ENCODE measurements at regions not wholly inside any gene's neighbourhood (a gene's known extent, or its start where the extent isn't known, plus 50 kb on each side); places are given as distances from the start of the nearest gene placed in this dataset.
A peak's percentile ranks its signal among the peaks of the same experiment; 100 is the strongest.
"Not testable (repeated sequence)": the region's sequence is repeated elsewhere in the genome, so short reads cannot be mapped to it uniquely, and the experiment has no call there.

- TF ChIP-seq EP300 (IDR thresholded peaks at IDR 0.05; ENCODE audit: borderline replicate concordance in 1 of 2, control insufficient read depth in 1 of 2, low read depth in 2 of 2, low read length in 2 of 2) (peak in 1 of 2 experiments; percentile 14; a peak in 1 of 4 replicates), TBL1XR1 (IDR thresholded peaks at IDR 0.05; ENCODE audit: low read depth, low read length) (peak; percentile 27; the same call in 1 of the 2 replicates), POLR2AphosphoS2 (IDR thresholded peaks at IDR 0.05; ENCODE audit: low read depth, low read length) (no peak), NR2F1 (conservative IDR thresholded peaks at IDR 0.05) (peak; percentile 41; the same call in 1 of the 2 replicates), CREM (IDR thresholded peaks at IDR 0.05; ENCODE audit: low read depth) (peak; percentile 38; the same call in 1 of the 2 replicates), YBX1 (IDR thresholded peaks at IDR 0.05) (no peak)
Measured at GRCh38 chr2:125330133-125330532, 1305.0 kb downstream of the CNTNAP5 start (continued).

- no TSS peak for BruUV-seq (replicated peaks)
- Histone ChIP-seq H3K9me3 (replicated peaks; ENCODE audit: control insufficient read depth, insufficient read depth, low read length) (no peaks in the 10 kb centered on the region; the same call in 2 of the 3 replicates), H3K27ac (ENCODE audit: control insufficient read depth, insufficient read depth) (no peak overlapping the region), H3K27me3 (replicated peaks in 1 of 2; ENCODE audit: control insufficient read depth in 2 of 2, insufficient read depth in 2 of 2, low read length in 1 of 2) (no peaks in the 10 kb centered on the region), H3K9ac (ENCODE audit: control insufficient read depth, insufficient read depth, low read length) (no peak overlapping the region), H2AFZ (ENCODE audit: control insufficient read depth, low read depth, low read length) (no peak overlapping the region), H3K79me2 (ENCODE audit: control insufficient read depth, insufficient read depth, low read length) (no peaks in the 10 kb centered on the region), H4K20me1 (ENCODE audit: control insufficient read depth, insufficient read depth) (no peaks in the 10 kb centered on the region), H3K4me1 (ENCODE audit: control insufficient read depth, insufficient read depth, low read length) (no peaks in the 10 kb centered on the region), H3K4me3 (no peak overlapping the region), H3K4me2 (ENCODE audit: control insufficient read depth, insufficient read depth) (no peak overlapping the region), H3K36me3 (ENCODE audit: control insufficient read depth in 2 of 2, insufficient read depth in 2 of 2, low read length in 1 of 2) (no peaks in the 10 kb centered on the region)
- no peak for DNase-seq (ENCODE audit: low read depth, low spot score)
- in situ Hi-C loops (cut with MboI) (no loop called here), intact Hi-C loops (cut with micrococcal nuclease; ENCODE audit: unreplicated experiment) (no loop called here)
- POLR2A ChIA-PET = no interaction called here
- CTCF ChIA-PET = no interaction called here
- 40% methylated on average over 5 of the region's 5 CpGs for WGBS (ENCODE audit: insufficient coverage, insufficient replicate concordance, low lambda C conversion rate, missing lambda C conversion rate)
- SMC1A ChIA-PET (ENCODE audit: uncharacterized antibody, unreplicated experiment) = no interaction called here
- TF ChIP-seq ASH2L (IDR thresholded peaks at IDR 0.05; ENCODE audit: borderline replicate concordance, low read depth) (no peak), KAT2A (conservative IDR thresholded peaks at IDR 0.05; ENCODE audit: control insufficient read depth, low read depth, low read length) (no peak), TCF7 (IDR thresholded peaks at IDR 0.05; ENCODE audit: borderline replicate concordance) (no peak), SPI1 (IDR thresholded peaks at IDR 0.05; ENCODE audit: borderline replicate concordance, insufficient read depth, low read depth, low read length) (no peak), KDM1A (IDR thresholded peaks at IDR 0.05; ENCODE audit: borderline replicate concordance) (no peak), POLR2AphosphoS2 (IDR thresholded peaks at IDR 0.05; ENCODE audit: low read depth, low read length) (no peak), EZH2 (IDR thresholded peaks at IDR 0.05; ENCODE audit: borderline replicate concordance, control insufficient read depth, low read depth, low read length) (no peak), POLR2AphosphoS5 (IDR thresholded peaks at IDR 0.05; ENCODE audit: low read length) (no peak), NKRF (conservative IDR thresholded peaks at IDR 0.05) (no peak), SMC3 (IDR thresholded peaks at IDR 0.05; ENCODE audit: borderline replicate concordance, low read length) (no peak), EP300 (IDR thresholded peaks at IDR 0.05; ENCODE audit: borderline replicate concordance in 1 of 2, control insufficient read depth in 1 of 2, low read depth in 2 of 2, low read length in 2 of 2) (no peak), ZSCAN29 (IDR thresholded peaks at IDR 0.05) (no peak), ZNF274 (IDR thresholded peaks at IDR 0.05; ENCODE audit: insufficient read depth, insufficient read length) (no peak)
- FAIRE-seq = no peak
- RAD21 ChIA-PET (ENCODE audit: unreplicated experiment) = no interaction called here
- no peak for ATAC-seq
Measured at GRCh38 chr2:125341353-125341752, 1314.6 kb upstream of the GYPC start.

GRCh38 chr2:125353542-125353941 lies 1302.4 kb upstream of the GYPC start:
- H3K36me3 ChIP-seq (ENCODE audit: control insufficient read depth in 2 of 2, insufficient read depth in 2 of 2, low read length in 1 of 2); H3K9me3 ChIP-seq (replicated peaks; ENCODE audit: control insufficient read depth, insufficient read depth, low read length); H2AFZ ChIP-seq (ENCODE audit: control insufficient read depth, low read depth, low read length); intact Hi-C loops (cut with micrococcal nuclease; ENCODE audit: unreplicated experiment); RAD21 ChIA-PET (ENCODE audit: unreplicated experiment); CTCF ChIA-PET; H3K27ac ChIP-seq (ENCODE audit: control insufficient read depth, insufficient read depth); H3K4me3 ChIP-seq; H4K20me1 ChIP-seq (ENCODE audit: control insufficient read depth, insufficient read depth); DNase-seq (ENCODE audit: low read depth, low spot score); H3K27me3 ChIP-seq (replicated peaks in 1 of 2; ENCODE audit: control insufficient read depth in 2 of 2, insufficient read depth in 2 of 2, low read length in 1 of 2); H3K4me1 ChIP-seq (ENCODE audit: control insufficient read depth, insufficient read depth, low read length); in situ Hi-C loops (cut with MboI); SMC1A ChIA-PET (ENCODE audit: uncharacterized antibody, unreplicated experiment); H3K4me2 ChIP-seq (ENCODE audit: control insufficient read depth, insufficient read depth); POLR2A ChIA-PET; BruUV-seq (replicated peaks); H3K79me2 ChIP-seq (ENCODE audit: control insufficient read depth, insufficient read depth, low read length); FAIRE-seq; H3K9ac ChIP-seq (ENCODE audit: control insufficient read depth, insufficient read depth, low read length); ATAC-seq: not testable (repeated sequence)
- 93% methylated on average over 12 of the region's 12 CpGs for WGBS (ENCODE audit: insufficient coverage, insufficient replicate concordance, low lambda C conversion rate, missing lambda C conversion rate)

Measured in GM12878 (cell line).